ENCODE measurements at regions not wholly inside any gene's neighbourhood (a gene's known extent, or its start where the extent isn't known, plus 50 kb on each side); places are given as distances from the start of the nearest gene placed in this dataset.

DNA sequence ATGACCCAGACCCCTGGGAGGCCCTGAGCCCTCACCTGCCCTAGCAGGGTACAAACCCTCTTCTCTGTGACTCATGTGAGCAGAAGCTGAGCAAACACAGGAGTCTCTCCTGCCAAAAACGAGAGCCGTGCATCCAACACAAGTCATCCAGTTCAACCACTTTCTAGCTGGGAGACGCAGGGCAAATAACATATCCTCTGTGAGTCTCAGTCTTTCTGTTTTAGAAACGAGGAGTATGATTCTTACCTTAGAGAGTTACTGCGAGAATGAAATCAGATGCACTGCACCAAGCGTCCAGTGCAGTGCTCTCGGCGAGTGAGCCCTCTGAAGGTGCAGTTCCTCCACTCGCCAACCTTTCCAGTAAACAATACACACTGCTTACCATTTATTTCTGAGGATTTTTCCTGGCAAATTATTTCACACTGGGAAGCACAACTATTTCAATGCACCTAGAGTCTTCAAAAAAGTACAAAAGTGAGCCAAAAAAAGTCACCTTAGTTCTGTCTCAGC is 331.8 kb upstream of the MYT1L start:
- no peaks in the 10 kb centered on the region for H3K27me3 ChIP-seq (ENCODE audit: insufficient read depth, poor library complexity, severe bottlenecking)

DNA sequence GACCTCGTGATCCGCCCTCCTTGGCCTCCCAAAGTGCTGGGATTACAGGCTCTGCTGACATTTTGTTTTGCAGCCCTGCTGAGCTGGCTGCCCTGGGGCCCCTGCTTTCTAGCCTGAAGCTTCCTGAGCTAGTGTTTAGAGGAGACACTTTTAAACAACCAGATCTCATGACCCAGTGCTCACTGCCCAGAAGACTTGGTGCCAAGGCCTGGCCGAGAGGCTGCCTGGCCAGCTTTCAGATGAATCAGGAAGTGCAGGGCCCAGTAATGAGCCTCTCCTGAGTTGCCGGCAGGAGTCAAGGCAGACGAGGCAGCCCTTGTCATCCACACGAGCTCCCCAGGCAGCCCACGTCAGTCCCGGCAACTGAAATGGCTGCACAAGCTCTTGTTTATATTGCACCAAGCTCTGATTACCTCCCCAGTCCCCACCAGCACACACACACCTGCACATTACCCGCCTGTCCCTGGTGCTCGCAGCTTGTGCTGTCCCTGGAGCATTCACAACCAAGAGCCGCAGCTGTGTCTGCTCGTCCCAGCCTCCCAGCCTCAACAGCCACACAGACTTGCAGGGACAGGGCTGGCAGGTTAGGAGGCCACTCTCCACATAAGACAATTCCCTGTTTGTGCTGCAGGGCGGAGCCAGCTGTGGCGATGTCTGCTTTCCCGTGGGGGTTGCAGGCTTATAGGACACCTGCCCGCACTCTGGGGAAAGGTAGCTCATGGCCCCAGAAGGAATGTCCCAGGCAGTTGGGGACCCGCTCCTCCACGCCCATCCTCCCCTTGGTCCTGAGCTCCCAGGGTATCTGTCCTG is 331.2 kb upstream of the MYT1L start:
- DNase-seq (ENCODE audit: low spot score) (no peak), ATAC-seq (ENCODE audit: low read depth) (no peak)
- no peak for TF ChIP-seq CTCF (IDR thresholded peaks at IDR 0.05; ENCODE audit: poor library complexity, severe bottlenecking)
- Histone ChIP-seq H3K36me3 (ENCODE audit: low read depth) (no peaks in the 10 kb centered on the region), H3K4me3 (ENCODE audit: severe bottlenecking) (no peak overlapping the region), H3K9me3 (ENCODE audit: severe bottlenecking) (peaks cover 2% of the 10 kb centered on the region), H3K27ac (ENCODE audit: poor library complexity, severe bottlenecking) (peak overlapping the region; percentile 9), H3K27me3 (ENCODE audit: insufficient read depth, poor library complexity, severe bottlenecking) (no peaks in the 10 kb centered on the region), H3K4me1 (ENCODE audit: insufficient read depth, poor library complexity, severe bottlenecking) (peaks cover 10% of the 10 kb centered on the region)

More for the DNA sequence above, 331.8 kb upstream of the MYT1L start:
- no peak overlapping the region for H3K4me3 ChIP-seq (ENCODE audit: severe bottlenecking)
- H3K4me1 ChIP-seq (ENCODE audit: insufficient read depth, poor library complexity, severe bottlenecking) = peaks cover 10% of the 10 kb centered on the region
- ATAC-seq (ENCODE audit: low read depth) (peak; percentile 48), DNase-seq (ENCODE audit: low spot score) (no peak)
- peaks cover 2% of the 10 kb centered on the region for H3K9me3 ChIP-seq (ENCODE audit: severe bottlenecking)
- TF ChIP-seq CTCF (IDR thresholded peaks at IDR 0.05; ENCODE audit: poor library complexity, severe bottlenecking) = peak; percentile 9
- peak overlapping the region; percentile 9 for H3K27ac ChIP-seq (ENCODE audit: poor library complexity, severe bottlenecking)
- H3K36me3 ChIP-seq (ENCODE audit: low read depth) = no peaks in the 10 kb centered on the region

DNA sequence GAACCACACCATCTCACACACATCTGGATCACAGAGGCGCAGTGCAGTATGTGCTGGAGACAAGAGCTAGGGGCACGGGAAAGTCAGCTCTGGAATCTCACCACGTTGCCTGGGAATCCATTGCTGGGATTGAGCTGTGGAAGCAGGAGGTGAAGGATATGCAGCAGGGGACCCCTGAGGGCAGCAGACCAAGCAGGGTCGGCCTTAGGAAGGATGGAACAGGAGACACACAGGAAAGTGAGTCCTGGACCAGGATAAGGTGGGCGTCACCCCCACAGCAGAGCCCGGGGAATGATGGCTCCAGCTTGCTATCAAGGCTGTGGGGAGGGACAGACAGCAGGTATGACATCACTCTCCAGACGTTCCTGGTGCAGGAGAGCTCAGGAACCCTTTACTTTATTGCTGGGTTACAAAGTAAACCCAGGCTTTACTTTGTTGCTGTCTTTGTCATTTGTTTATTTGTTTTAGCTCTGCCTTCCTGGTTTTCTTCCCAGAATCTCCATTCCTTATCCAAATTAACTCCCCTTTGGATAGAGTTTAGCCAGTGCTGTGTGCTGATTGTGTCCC is 329.8 kb upstream of the MYT1L start:
- H3K27me3 ChIP-seq (ENCODE audit: insufficient read depth, poor library complexity, severe bottlenecking) = no peaks in the 10 kb centered on the region
- ATAC-seq (ENCODE audit: low read depth) (no peak), DNase-seq (ENCODE audit: low spot score) (no peak)
- no peak overlapping the region for H3K27ac ChIP-seq (ENCODE audit: poor library complexity, severe bottlenecking)
- peaks cover 10% of the 10 kb centered on the region for H3K4me1 ChIP-seq (ENCODE audit: insufficient read depth, poor library complexity, severe bottlenecking)
- no peaks in the 10 kb centered on the region for H3K36me3 ChIP-seq (ENCODE audit: low read depth)
- H3K9me3 ChIP-seq (ENCODE audit: severe bottlenecking) = peaks cover 2% of the 10 kb centered on the region
- H3K4me3 ChIP-seq (ENCODE audit: severe bottlenecking) = no peak overlapping the region
- no peak for TF ChIP-seq CTCF (IDR thresholded peaks at IDR 0.05; ENCODE audit: poor library complexity, severe bottlenecking)

DNA sequence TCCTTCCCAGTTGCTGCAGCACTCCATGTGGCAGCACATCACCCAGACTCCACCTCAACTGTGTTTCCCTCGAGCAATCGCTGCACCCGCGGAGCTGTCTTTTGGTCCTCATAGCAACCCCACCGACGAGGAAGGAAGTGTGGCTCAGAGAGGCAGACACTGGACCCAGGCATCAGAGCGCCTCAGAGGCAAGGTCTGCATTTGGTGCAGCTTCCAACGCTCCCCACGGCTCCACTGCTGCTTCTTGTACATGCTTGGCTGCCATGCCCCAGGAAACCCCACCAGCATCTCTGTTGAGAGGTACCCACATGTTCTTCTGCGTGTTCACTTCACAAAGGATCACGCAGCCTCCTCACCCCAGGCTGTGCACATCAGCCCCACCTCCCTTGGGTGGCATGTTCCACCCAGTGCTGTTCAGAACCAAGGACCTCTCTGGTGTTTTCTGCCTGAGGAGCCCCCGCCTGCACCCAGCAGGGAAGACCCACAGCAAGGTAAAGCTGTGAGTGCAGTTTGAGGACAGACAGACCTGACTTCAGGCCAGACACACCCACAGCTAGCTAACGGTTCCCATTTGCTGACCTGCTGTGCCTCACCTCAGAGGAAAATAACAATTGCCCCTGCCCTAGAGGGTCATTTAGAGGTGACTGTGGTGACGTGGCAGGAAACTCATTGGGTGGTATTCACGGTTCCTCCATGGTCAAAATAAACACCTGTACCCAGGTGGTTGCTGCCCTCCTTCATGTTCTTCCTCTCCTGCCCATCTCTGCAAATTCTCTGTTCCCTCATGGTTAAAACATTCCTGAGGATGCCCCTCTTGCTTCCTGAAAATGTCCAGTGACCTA is 326.3 kb upstream of the MYT1L start:
- Histone ChIP-seq H3K9me3 (ENCODE audit: severe bottlenecking) (peaks cover 2% of the 10 kb centered on the region), H3K27ac (ENCODE audit: poor library complexity, severe bottlenecking) (no peak overlapping the region), H3K4me1 (ENCODE audit: insufficient read depth, poor library complexity, severe bottlenecking) (no peaks in the 10 kb centered on the region), H3K27me3 (ENCODE audit: insufficient read depth, poor library complexity, severe bottlenecking) (no peaks in the 10 kb centered on the region), H3K36me3 (ENCODE audit: low read depth) (no peaks in the 10 kb centered on the region), H3K4me3 (ENCODE audit: severe bottlenecking) (no peak overlapping the region)
- DNase-seq (ENCODE audit: low spot score) = no peak
- no peak for TF ChIP-seq CTCF (IDR thresholded peaks at IDR 0.05; ENCODE audit: poor library complexity, severe bottlenecking)
- ATAC-seq (ENCODE audit: low read depth) = no peak

Data from RWPE2 (cell line).